Neural cell (in vitro differentiated cells): ENCODE measurements at regions not wholly inside any gene's neighbourhood (a gene's known extent, or its start where the extent isn't known, plus 50 kb on each side); places are given as distances from the start of the nearest gene placed in this dataset.

ENCODE experiments used
- H2AFZ ChIP-seq: fragments of 200-600, 300-800 bp; sonication (generic), shearing (Covaris generic); 2 replicates; pipeline ENCODE4 v1.6.0; 2014; ENCODE audit warnings: low read depth, mild to moderate bottlenecking, antibody characterized with exemption, low read length, moderate library complexity
- H3F3A ChIP-seq: fragments of 200-600 bp; shearing (Covaris generic); 2 replicates; pipeline ENCODE4 v1.6.1; 2016; ENCODE audit warnings: mild to moderate bottlenecking, moderate library complexity, mixed read lengths, antibody characterized with exemption, low read length; ENCODE audit not compliant: insufficient read depth, poor library complexity, severe bottlenecking
- H3K27ac ChIP-seq: fragments of 200-600, 300-800 bp; sonication (generic), shearing (Covaris generic); 2 replicates; pipeline ENCODE4 v1.5.1; 2014; ENCODE audit warnings: mild to moderate bottlenecking, low read length, moderate library complexity
- H3K27me3 ChIP-seq: fragments of 300-800, 200-600 bp; sonication (generic), shearing (Covaris generic); 2 replicates; pipeline ENCODE4 v1.6.0; 2014; ENCODE audit warnings: mild to moderate bottlenecking, low read depth, low read length, moderate library complexity; ENCODE audit not compliant: insufficient read depth
- H3K36me3 ChIP-seq: fragments of 300-800, 200-600 bp; sonication (generic), shearing (Covaris generic); 2 replicates; pipeline ENCODE4 v1.5.1; 2014; ENCODE audit warnings: mild to moderate bottlenecking, antibody characterized with exemption, low read length, moderate library complexity; ENCODE audit not compliant: insufficient read depth
- H3K4me2 ChIP-seq: fragments of 300-800, 200-600 bp; sonication (generic), shearing (Covaris generic); 2 replicates; pipeline ENCODE4 v1.6.0; 2014; ENCODE audit warnings: mild to moderate bottlenecking, low read length
- H3K4me3 ChIP-seq: fragments of 300-800, 200-600 bp; sonication (generic), shearing (Covaris generic); 2 replicates; pipeline ENCODE4 v1.5.1; 2014; ENCODE audit warnings: mild to moderate bottlenecking, low read length, moderate library complexity
- H3K79me2 ChIP-seq: fragments of 200-600 bp; shearing (Covaris generic); replicated peaks from 2 replicates; pipeline ENCODE4 v1.6.0; 2014; ENCODE audit warnings: mild to moderate bottlenecking, low read length, moderate library complexity; ENCODE audit not compliant: insufficient read depth
- H3K9ac ChIP-seq: fragments of 300-800, 200-600 bp; sonication (generic), shearing (Covaris generic); 2 replicates; pipeline ENCODE4 v1.6.1; 2016; ENCODE audit warnings: mild to moderate bottlenecking, low read length, mixed read lengths
- H3K9me2 ChIP-seq: fragments of 200-600 bp; shearing (Covaris generic); 2 replicates; pipeline ENCODE4 v1.6.1; 2016; ENCODE audit warnings: mild to moderate bottlenecking, low read length, mixed read lengths; ENCODE audit not compliant: insufficient read depth
- H3K9me3 ChIP-seq: fragments of 200-600, 300-800 bp; sonication (generic), shearing (Covaris generic); 2 replicates; pipeline ENCODE4 v1.6.1; 2016; ENCODE audit warnings: mild to moderate bottlenecking, mixed run types, low read length, moderate library complexity, mixed read lengths
- H4K20me1 ChIP-seq: fragments of 200-600 bp; shearing (Covaris generic); 2 replicates; pipeline ENCODE4 v1.6.1; 2016; ENCODE audit warnings: mild to moderate bottlenecking, mixed run types; ENCODE audit not compliant: insufficient read depth
- CTCF ChIP-seq: fragments of 450-650 bp; IDR thresholded peaks from 2 replicates; pipeline ENCODE4 v1.5.1; 2014; ENCODE audit warnings: antibody characterized with exemption, mild to moderate bottlenecking, moderate library complexity; ENCODE audit not compliant: poor library complexity, severe bottlenecking
- EP300 ChIP-seq: fragments of 450-650 bp; conservative IDR thresholded peaks from 2 replicates; pipeline ENCODE4 v1.6.1; 2014; ENCODE audit warnings: antibody characterized with exemption, mild to moderate bottlenecking, moderate library complexity; ENCODE audit not compliant: poor library complexity, severe bottlenecking
- EZH2 ChIP-seq: fragments of 200-600, 300-800 bp; shearing (Covaris generic), sonication (generic); IDR thresholded peaks from 2 replicates; pipeline ENCODE4 v1.6.1; 2014; ENCODE audit warnings: antibody characterized with exemption, low read length, borderline replicate concordance, mild to moderate bottlenecking; ENCODE audit not compliant: insufficient read depth, poor library complexity, severe bottlenecking
- MXI1 ChIP-seq: fragments of 450-650 bp; conservative IDR thresholded peaks from 2 replicates; pipeline ENCODE4 v1.6.1; 2014; ENCODE audit warnings: antibody characterized with exemption, mild to moderate bottlenecking; ENCODE audit not compliant: poor library complexity, severe bottlenecking
- POLR2AphosphoS5 ChIP-seq: IDR thresholded peaks from 2 replicates; pipeline ENCODE4 v1.6.1; 2012
- RAD21 ChIP-seq: fragments of 450-650 bp; conservative IDR thresholded peaks from 2 replicates; pipeline ENCODE4 v1.6.1; 2014; ENCODE audit warnings: antibody characterized with exemption, mild to moderate bottlenecking, moderate library complexity
- SMC3 ChIP-seq: fragments of 450-650 bp; conservative IDR thresholded peaks from 2 replicates; pipeline ENCODE4 v1.6.1; 2014; ENCODE audit warnings: antibody characterized with exemption, mild to moderate bottlenecking, moderate library complexity; ENCODE audit not compliant: poor library complexity
- TAF1 ChIP-seq: IDR thresholded peaks from 2 replicates; pipeline ENCODE4 v1.6.1; 2012; ENCODE audit warnings: low read depth
- TF ChIP-seq, protein P1 (sequence below): IDR thresholded peaks from 2 replicates; pipeline ENCODE4 v1.6.1; 2012; ENCODE audit warnings: borderline replicate concordance

- Histone ChIP-seq H3K27ac (no peak overlapping the region), H3K4me2 (no peak overlapping the region), H3K9ac (no peak overlapping the region), H3K9me3 (no peaks in the 10 kb centered on the region), H3K9me2 (no peaks in the 10 kb centered on the region), H3K4me3 (no peak overlapping the region), H2AFZ (no peak overlapping the region), H3K79me2 (no peaks in the 10 kb centered on the region), H3K27me3 (no peaks in the 10 kb centered on the region), H3F3A (no peaks in the 10 kb centered on the region), H4K20me1 (no peaks in the 10 kb centered on the region), H3K36me3 (no peaks in the 10 kb centered on the region)
- TF ChIP-seq EP300 = no peak
- TF ChIP-seq, protein P1, sequence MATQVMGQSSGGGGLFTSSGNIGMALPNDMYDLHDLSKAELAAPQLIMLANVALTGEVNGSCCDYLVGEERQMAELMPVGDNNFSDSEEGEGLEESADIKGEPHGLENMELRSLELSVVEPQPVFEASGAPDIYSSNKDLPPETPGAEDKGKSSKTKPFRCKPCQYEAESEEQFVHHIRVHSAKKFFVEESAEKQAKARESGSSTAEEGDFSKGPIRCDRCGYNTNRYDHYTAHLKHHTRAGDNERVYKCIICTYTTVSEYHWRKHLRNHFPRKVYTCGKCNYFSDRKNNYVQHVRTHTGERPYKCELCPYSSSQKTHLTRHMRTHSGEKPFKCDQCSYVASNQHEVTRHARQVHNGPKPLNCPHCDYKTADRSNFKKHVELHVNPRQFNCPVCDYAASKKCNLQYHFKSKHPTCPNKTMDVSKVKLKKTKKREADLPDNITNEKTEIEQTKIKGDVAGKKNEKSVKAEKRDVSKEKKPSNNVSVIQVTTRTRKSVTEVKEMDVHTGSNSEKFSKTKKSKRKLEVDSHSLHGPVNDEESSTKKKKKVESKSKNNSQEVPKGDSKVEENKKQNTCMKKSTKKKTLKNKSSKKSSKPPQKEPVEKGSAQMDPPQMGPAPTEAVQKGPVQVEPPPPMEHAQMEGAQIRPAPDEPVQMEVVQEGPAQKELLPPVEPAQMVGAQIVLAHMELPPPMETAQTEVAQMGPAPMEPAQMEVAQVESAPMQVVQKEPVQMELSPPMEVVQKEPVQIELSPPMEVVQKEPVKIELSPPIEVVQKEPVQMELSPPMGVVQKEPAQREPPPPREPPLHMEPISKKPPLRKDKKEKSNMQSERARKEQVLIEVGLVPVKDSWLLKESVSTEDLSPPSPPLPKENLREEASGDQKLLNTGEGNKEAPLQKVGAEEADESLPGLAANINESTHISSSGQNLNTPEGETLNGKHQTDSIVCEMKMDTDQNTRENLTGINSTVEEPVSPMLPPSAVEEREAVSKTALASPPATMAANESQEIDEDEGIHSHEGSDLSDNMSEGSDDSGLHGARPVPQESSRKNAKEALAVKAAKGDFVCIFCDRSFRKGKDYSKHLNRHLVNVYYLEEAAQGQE = no peak
- no peak for TF ChIP-seq EZH2
- TF ChIP-seq CTCF = no peak
- TF ChIP-seq SMC3 = no peak
- TF ChIP-seq RAD21 = no peak
- TF ChIP-seq TAF1 = no peak
- TF ChIP-seq POLR2AphosphoS5 = no peak
- no peak for TF ChIP-seq MXI1
These were observed 474.3 kb downstream of the RFPL4B start for GRCh38 chr6:112821476-112821875.

DNA sequence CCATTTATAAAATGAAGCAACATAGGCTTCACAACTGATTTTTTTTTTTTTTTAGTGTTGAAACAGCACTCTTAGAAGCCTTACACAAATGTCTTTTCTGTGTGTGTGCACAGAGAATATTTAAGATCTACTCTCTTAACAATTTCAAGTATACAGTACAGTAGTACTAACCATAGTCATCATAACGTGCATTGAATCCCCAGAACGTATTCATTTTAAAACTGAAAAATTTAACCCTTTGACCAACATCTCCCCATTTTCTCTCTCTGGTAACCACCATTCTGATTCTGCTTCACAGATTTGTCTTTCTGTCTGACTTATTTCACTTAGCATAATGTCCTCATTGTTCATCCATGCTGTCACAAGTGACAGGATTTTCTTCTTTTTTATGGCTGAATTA is 475.6 kb downstream of the RFPL4B start:
- Histone ChIP-seq H3K9me3 (no peaks in the 10 kb centered on the region), H3K9me2 (no peaks in the 10 kb centered on the region), H4K20me1 (no peaks in the 10 kb centered on the region), H3K27ac (no peak overlapping the region), H3K4me3 (no peak overlapping the region), H3F3A (no peaks in the 10 kb centered on the region), H3K27me3 (no peaks in the 10 kb centered on the region), H3K79me2 (no peaks in the 10 kb centered on the region), H2AFZ (no peak overlapping the region), H3K36me3 (no peaks in the 10 kb centered on the region), H3K4me2 (no peak overlapping the region), H3K9ac (no peak overlapping the region)
- TF ChIP-seq RAD21 (no peak), SMC3 (no peak), EZH2 (no peak), EP300 (no peak), CTCF (no peak), TAF1 (no peak), MXI1 (no peak)
